GM12864 (cell line): ENCODE measurements at regions not wholly inside any gene's neighbourhood (a gene's known extent, or its start where the extent isn't known, plus 50 kb on each side); places are given as distances from the start of the nearest gene placed in this dataset.

Experiments used
- DNase-seq: peaks from one replicate; pipeline ENCODE4 v3.0.0-alpha.2; 2011; ENCODE audit warnings: low read depth
- H3K4me3 ChIP-seq: 2 replicates; pipeline ENCODE4 v1.5.1; 2011; ENCODE audit warnings: mild to moderate bottlenecking, low read depth, low read length, control low read depth
- CTCF ChIP-seq: IDR thresholded peaks from 2 replicates; pipeline ENCODE4 v1.5.1; 2011; ENCODE audit warnings: low read depth, mild to moderate bottlenecking, moderate library complexity, low read length, control low read depth, inconsistent platforms; ENCODE audit errors: missing control alignments

- no peak overlapping the region for H3K4me3 ChIP-seq
- TF ChIP-seq CTCF, result no peak
- DNase-seq, result no peak
Measured at GRCh38 chr12:89087876-89088275, 264.4 kb downstream of the DUSP6 start.

DNA sequence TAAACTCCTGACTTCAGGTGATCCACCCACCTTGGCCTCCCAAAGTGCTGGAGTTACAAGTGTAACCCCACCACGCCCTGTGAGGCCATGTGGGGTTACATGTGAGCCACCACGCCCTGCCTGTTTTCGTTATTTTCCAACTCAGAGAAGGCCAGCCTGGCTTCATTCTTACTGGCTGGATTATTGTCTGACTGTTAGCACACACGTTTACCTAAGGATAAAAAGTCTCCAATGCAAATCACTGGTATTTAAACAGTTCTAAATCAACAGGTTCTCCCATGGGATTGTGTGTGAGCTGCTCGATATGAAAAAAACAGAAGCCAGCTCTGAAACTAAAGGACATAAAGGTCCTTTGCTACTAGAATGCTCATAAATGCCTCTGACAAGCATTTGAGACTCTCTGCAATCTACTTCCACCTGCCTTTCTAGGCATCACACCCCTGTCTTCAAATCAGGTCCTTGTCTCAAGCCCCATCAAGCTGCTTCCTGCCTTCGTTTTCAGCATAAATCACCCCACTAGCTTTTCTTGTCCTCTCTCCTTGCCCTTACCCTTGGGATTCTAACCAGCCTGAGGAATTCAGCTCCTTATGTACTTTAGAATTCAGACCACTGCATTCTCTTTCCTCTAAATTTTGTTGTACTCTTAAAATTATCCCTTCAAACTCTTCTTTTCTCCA lies 265.0 kb downstream of the DUSP6 start:
- no peak overlapping the region for H3K4me3 ChIP-seq
- DNase-seq, result no peak
- TF ChIP-seq CTCF, result no peak

GRCh38 chr12:89085421-89085820 lies 266.9 kb downstream of the DUSP6 start:
- TF ChIP-seq CTCF, result no peak
- H3K4me3 ChIP-seq, result no peak overlapping the region
- no peak for DNase-seq

- TF ChIP-seq CTCF, result no peak
- no peak for DNase-seq
- no peak overlapping the region for H3K4me3 ChIP-seq
Measured at GRCh38 chr12:89084751-89085150, 267.6 kb downstream of the DUSP6 start.

DNA sequence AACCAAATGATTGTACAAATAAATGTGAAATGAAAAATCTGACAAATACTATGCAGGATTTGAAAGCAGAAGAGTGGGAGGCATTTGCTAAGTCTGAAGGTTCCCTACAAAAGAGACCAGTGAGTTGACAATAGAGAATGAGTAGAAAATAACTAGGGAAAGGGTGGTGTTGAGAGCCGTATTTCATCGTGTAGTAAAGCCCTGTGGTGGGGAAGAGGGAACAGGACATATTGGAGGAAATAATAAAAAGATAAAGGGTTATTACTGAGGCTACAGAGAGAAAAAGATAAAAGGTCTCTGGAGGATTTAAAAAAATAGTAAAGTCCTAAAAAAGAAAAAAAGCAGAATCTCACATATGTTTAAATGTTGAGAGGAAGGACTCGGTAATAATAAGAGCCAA lies 268.8 kb downstream of the DUSP6 start:
- H3K4me3 ChIP-seq, result no peak overlapping the region
- no peak for TF ChIP-seq CTCF
- DNase-seq, result no peak

DNA sequence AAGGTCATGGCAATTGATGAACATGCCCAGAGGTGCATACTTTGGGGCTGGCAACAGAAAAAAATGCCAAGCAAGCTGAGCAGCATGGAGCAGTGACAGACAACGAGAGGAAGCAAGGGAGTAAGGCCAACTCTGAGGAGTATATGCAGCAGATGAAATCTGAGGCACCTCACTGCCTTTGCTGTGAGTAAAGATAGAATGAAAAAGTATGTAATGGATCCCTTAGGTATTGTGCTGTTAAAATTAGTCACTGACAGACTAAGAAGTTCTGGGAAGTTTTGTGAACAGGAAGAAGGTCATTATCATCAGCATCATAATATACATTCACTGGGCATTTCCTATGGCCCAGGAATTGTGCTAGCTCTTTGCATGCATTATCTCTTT lies 269.9 kb downstream of the DUSP6 start:
- DNase-seq, result no peak
- no peak overlapping the region for H3K4me3 ChIP-seq
- TF ChIP-seq CTCF, result no peak

- no peak for DNase-seq
- H3K4me3 ChIP-seq, result no peak overlapping the region
- TF ChIP-seq CTCF, result no peak
Measured at GRCh38 chr12:89081719-89082369, 270.5 kb downstream of the DUSP6 start.
